MM.1S (cell line): ENCODE measurements at regions not wholly inside any gene's neighbourhood (a gene's known extent, or its start where the extent isn't known, plus 50 kb on each side); places are given as distances from the start of the nearest gene placed in this dataset.

Experiments used
- DNase-seq: peaks from one replicate; pipeline ENCODE4 v3.0.0-alpha.2; 2015
- H2AFZ ChIP-seq: fragments of 300-600 bp; sonication (generic); 2 replicates; pipeline ENCODE4 v1.6.0; 2016; ENCODE audit warnings: antibody characterized with exemption, low read length
- H3F3A ChIP-seq: fragments of 300-600 bp; sonication (generic); 2 replicates; pipeline ENCODE4 v1.6.1; 2016; ENCODE audit warnings: mild to moderate bottlenecking, antibody characterized with exemption, low read length, moderate library complexity, mixed read lengths; ENCODE audit not compliant: insufficient read depth
- H3K27ac ChIP-seq: fragments of 300-600 bp; sonication (generic); 2 replicates; pipeline ENCODE4 v1.5.1; 2016; ENCODE audit warnings: mild to moderate bottlenecking, low read length
- H3K27me3 ChIP-seq: fragments of 300-600 bp; sonication (generic); replicated peaks from 2 replicates; pipeline ENCODE4 v1.6.0; 2016; ENCODE audit warnings: low read length; ENCODE audit not compliant: insufficient read depth
- H3K36me3 ChIP-seq: fragments of 300-600 bp; sonication (generic); replicated peaks from 2 replicates; pipeline ENCODE4 v1.6.1; 2016; ENCODE audit warnings: mild to moderate bottlenecking, low read length, mixed read lengths; ENCODE audit not compliant: insufficient read depth
- H3K4me1 ChIP-seq: fragments of 300-600 bp; sonication (generic); 2 replicates; pipeline ENCODE4 v1.6.1; 2016; ENCODE audit warnings: low read length, mixed read lengths
- H3K4me2 ChIP-seq: fragments of 300-600 bp; sonication (generic); 2 replicates; pipeline ENCODE4 v1.6.0; 2016; ENCODE audit warnings: low read depth, low read length
- H3K4me3 ChIP-seq: fragments of 300-600 bp; sonication (generic); 2 replicates; pipeline ENCODE4 v1.5.1; 2016; ENCODE audit warnings: low read length, mixed read lengths
- H3K79me2 ChIP-seq: fragments of 300-600 bp; sonication (generic); 2 replicates; pipeline ENCODE4 v1.6.1; 2016; ENCODE audit warnings: mixed run types, low read length, mixed read lengths
- H3K9ac ChIP-seq: fragments of 300-600 bp; sonication (generic); 2 replicates; pipeline ENCODE4 v1.6.1; 2016; ENCODE audit warnings: low read length, mixed read lengths
- H3K9me2 ChIP-seq: fragments of 300-600 bp; sonication (generic); replicated peaks from 2 replicates; pipeline ENCODE4 v1.6.1; 2016; ENCODE audit warnings: mild to moderate bottlenecking, low read length, mixed read lengths; ENCODE audit not compliant: insufficient read depth
- H3K9me3 ChIP-seq: fragments of 300-600 bp; sonication (generic); replicated peaks from 2 replicates; pipeline ENCODE4 v1.6.1; 2016; ENCODE audit warnings: mild to moderate bottlenecking, low read length, mixed read lengths; ENCODE audit not compliant: insufficient read depth
- H4K20me1 ChIP-seq: fragments of 300-600 bp; sonication (generic); 2 replicates; pipeline ENCODE4 v1.6.1; 2016; ENCODE audit warnings: mild to moderate bottlenecking, low read length, moderate library complexity, mixed read lengths; ENCODE audit not compliant: insufficient read depth
- CTCF ChIP-seq: fragments of 300-600 bp; sonication (generic); IDR thresholded peaks from 2 replicates; pipeline ENCODE4 v1.5.1; 2016; ENCODE audit warnings: antibody characterized with exemption, low read length, mixed read lengths
- EZH2 ChIP-seq: fragments of 300-600 bp; sonication (generic); optimal IDR thresholded peaks from 2 replicates; pipeline ENCODE3; 2017; ENCODE audit warnings: low read depth, mild to moderate bottlenecking, antibody characterized with exemption, low read length, mixed read lengths
- EZH2phosphoT487 ChIP-seq: fragments of 300-600 bp; sonication (generic); IDR thresholded peaks from 2 replicates; pipeline ENCODE4 v1.6.1; 2018; ENCODE audit warnings: antibody characterized with exemption, low read length

- Histone ChIP-seq H2AFZ (no peak overlapping the region), H3K4me1 (no peaks in the 10 kb centered on the region), H4K20me1 (no peaks in the 10 kb centered on the region), H3K4me3 (no peak overlapping the region), H3K4me2 (no peak overlapping the region), H3K9me3 (no peaks in the 10 kb centered on the region), H3K27me3 (no peaks in the 10 kb centered on the region), H3K27ac (no peak overlapping the region), H3F3A (no peaks in the 10 kb centered on the region), H3K36me3 (no peaks in the 10 kb centered on the region), H3K9me2 (no peaks in the 10 kb centered on the region), H3K79me2 (no peaks in the 10 kb centered on the region), H3K9ac (no peak overlapping the region)
- no peak for TF ChIP-seq EZH2
- TF ChIP-seq EZH2phosphoT487 = no peak
- TF ChIP-seq CTCF = no peak
- DNase-seq = no peak
These were observed 88.3 kb upstream of the KIAA1217 start for GRCh38 chr10:24120646-24121045.

- Histone ChIP-seq H2AFZ (no peak overlapping the region), H3K4me1 (no peaks in the 10 kb centered on the region), H3K9me2 (no peaks in the 10 kb centered on the region), H3K4me3 (no peak overlapping the region), H3K9me3 (no peaks in the 10 kb centered on the region), H3K9ac (no peak overlapping the region), H3K27ac (no peak overlapping the region), H3K79me2 (no peaks in the 10 kb centered on the region), H3K36me3 (no peaks in the 10 kb centered on the region), H3K4me2 (no peak overlapping the region), H3F3A (no peaks in the 10 kb centered on the region), H4K20me1 (no peaks in the 10 kb centered on the region), H3K27me3 (no peaks in the 10 kb centered on the region)
- no peak for DNase-seq
- TF ChIP-seq EZH2 = no peak
- TF ChIP-seq CTCF = no peak
- TF ChIP-seq EZH2phosphoT487 = no peak
These were observed 81.4 kb upstream of the KIAA1217 start for GRCh38 chr10:24127516-24127915.

- Histone ChIP-seq H3K4me1 (no peaks in the 10 kb centered on the region), H3K4me2 (no peak overlapping the region), H3K9me2 (no peaks in the 10 kb centered on the region), H3K36me3 (no peaks in the 10 kb centered on the region), H4K20me1 (no peaks in the 10 kb centered on the region), H3K9ac (no peak overlapping the region), H2AFZ (no peak overlapping the region), H3K27ac (no peak overlapping the region), H3K4me3 (no peak overlapping the region), H3K79me2 (no peaks in the 10 kb centered on the region), H3K9me3 (no peaks in the 10 kb centered on the region), H3K27me3 (no peaks in the 10 kb centered on the region), H3F3A (no peaks in the 10 kb centered on the region)
- no peak for DNase-seq
- TF ChIP-seq CTCF = no peak
- TF ChIP-seq EZH2 = no peak
- no peak for TF ChIP-seq EZH2phosphoT487
These were observed 80.7 kb upstream of the KIAA1217 start for GRCh38 chr10:24128066-24128730.
